Activated CD8-positive, alpha-beta T cell treated with anti-CD3 and anti-CD28 coated beads for 36 hours (primary cell): ENCODE measurements at regions not wholly inside any gene's neighbourhood (a gene's known extent, or its start where the extent isn't known, plus 50 kb on each side); places are given as distances from the start of the nearest gene placed in this dataset.
"Not testable (repeated sequence)": the region's sequence is repeated elsewhere in the genome, so short reads cannot be mapped to it uniquely, and the experiment has no call there.

Experiments used
- ATAC-seq: fragments of 200-7000 bp; cut with Tn5 transposase; one replicate; pipeline ENCODE4 v1.10.0; 2021; ENCODE audit warnings: mild to moderate bottlenecking, moderate library complexity
- CTCF ChIA-PET: fragments of 350-600 bp; sonication (Branson Sonifier 250); formaldehyde crosslinking; loops from one replicate; lab custom pipeline; 2021; ENCODE audit warnings: antibody characterized with exemption; lab: Charles Lee
- POLR2A ChIA-PET: fragments of 350-600 bp; sonication (Branson Sonifier 250); formaldehyde crosslinking; loops from one replicate; lab custom pipeline; 2021; ENCODE audit warnings: antibody characterized with exemption; lab: Charles Lee
- DNase-seq: peaks from one replicate; pipeline ENCODE4 v3.0.0-alpha.2; 2020
- H3K27ac Mint-ChIP-seq: one replicate; pipeline ENCODE4 v1.8.0; 2021; ENCODE audit warnings: mild to moderate bottlenecking, mixed read lengths
- H3K27me3 Mint-ChIP-seq: one replicate; pipeline ENCODE4 v1.8.0; 2021; ENCODE audit warnings: mixed read lengths
- H3K36me3 Mint-ChIP-seq: one replicate; pipeline ENCODE4 v1.8.0; 2021; ENCODE audit warnings: low read depth, mixed read lengths
- H3K4me1 Mint-ChIP-seq: one replicate; pipeline ENCODE4 v1.8.0; 2021; ENCODE audit warnings: low read depth, mixed read lengths
- H3K4me3 Mint-ChIP-seq: one replicate; pipeline ENCODE4 v1.8.0; 2021; ENCODE audit warnings: mild to moderate bottlenecking, moderate library complexity, mixed read lengths
- H3K9me3 Mint-ChIP-seq: one replicate; pipeline ENCODE4 v1.8.0; 2021; ENCODE audit warnings: mixed read lengths
- CTCF ChIP-seq: fragments of 200-600 bp; IDR thresholded peaks from one replicate; pipeline ENCODE4 v1.8.0; 2022; ENCODE audit warnings: antibody characterized with exemption, mild to moderate bottlenecking
- intact Hi-C: fragments of 100-400 bp; cut with micrococcal nuclease; formaldehyde crosslinking; loops from one replicate; pipeline ENCODE4 v1.10.0; 2022

GRCh38 chr21:29431178-29431577 lies 132.5 kb downstream of the BACH1 start:
- H3K36me3 Mint-ChIP-seq, result peaks cover 9% of the 10 kb centered on the region
- ATAC-seq (no peak), DNase-seq (no peak)
- H3K27me3 Mint-ChIP-seq, result no peaks in the 10 kb centered on the region
- peaks cover 27% of the 10 kb centered on the region for H3K4me1 Mint-ChIP-seq
- peaks cover 8% of the 10 kb centered on the region for H3K9me3 Mint-ChIP-seq
- intact Hi-C loops, result no loop called here
- no peak overlapping the region for H3K27ac Mint-ChIP-seq
- H3K4me3 Mint-ChIP-seq, result no peak overlapping the region
- TF ChIP-seq CTCF, result no peak
- ChIA-PET CTCF (interaction anchor here (0.8 to 1.0 kb wide), 2 partner anchors 18 to 59 kb away, joined by 3 read pairs; no protein-coding TSS in a partner anchor), POLR2A (no interaction called here)

DNA sequence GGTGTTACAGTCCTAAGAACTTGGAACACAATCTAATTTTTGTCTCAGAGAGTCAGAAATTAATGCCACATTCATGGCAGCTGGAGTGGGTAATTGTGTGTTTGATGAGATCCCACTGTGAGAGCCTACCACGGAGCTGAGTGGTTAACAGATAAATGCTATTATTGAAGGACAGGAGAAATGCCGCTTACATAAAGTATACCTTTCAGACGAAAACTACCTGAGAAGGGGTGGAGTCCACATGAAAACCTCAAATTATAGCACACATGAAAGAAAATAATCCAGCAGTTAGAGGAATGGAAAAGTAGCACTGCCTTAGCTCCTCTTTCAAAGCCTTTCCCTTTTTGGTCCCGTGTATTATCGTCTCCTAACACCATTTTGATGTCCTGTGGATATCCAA lies 133.0 kb downstream of the BACH1 start:
- no peak for TF ChIP-seq CTCF
- ATAC-seq (no peak), DNase-seq (no peak)
- no peaks in the 10 kb centered on the region for H3K27me3 Mint-ChIP-seq
- intact Hi-C loops, result no loop called here
- H3K4me1 Mint-ChIP-seq, result peaks cover 32% of the 10 kb centered on the region
- H3K4me3 Mint-ChIP-seq, result no peak overlapping the region
- H3K36me3 Mint-ChIP-seq, result peaks cover 12% of the 10 kb centered on the region
- POLR2A ChIA-PET, result no interaction called here
- peaks cover 8% of the 10 kb centered on the region for H3K9me3 Mint-ChIP-seq
- CTCF ChIA-PET, result no interaction called here
- H3K27ac Mint-ChIP-seq, result no peak overlapping the region

DNA sequence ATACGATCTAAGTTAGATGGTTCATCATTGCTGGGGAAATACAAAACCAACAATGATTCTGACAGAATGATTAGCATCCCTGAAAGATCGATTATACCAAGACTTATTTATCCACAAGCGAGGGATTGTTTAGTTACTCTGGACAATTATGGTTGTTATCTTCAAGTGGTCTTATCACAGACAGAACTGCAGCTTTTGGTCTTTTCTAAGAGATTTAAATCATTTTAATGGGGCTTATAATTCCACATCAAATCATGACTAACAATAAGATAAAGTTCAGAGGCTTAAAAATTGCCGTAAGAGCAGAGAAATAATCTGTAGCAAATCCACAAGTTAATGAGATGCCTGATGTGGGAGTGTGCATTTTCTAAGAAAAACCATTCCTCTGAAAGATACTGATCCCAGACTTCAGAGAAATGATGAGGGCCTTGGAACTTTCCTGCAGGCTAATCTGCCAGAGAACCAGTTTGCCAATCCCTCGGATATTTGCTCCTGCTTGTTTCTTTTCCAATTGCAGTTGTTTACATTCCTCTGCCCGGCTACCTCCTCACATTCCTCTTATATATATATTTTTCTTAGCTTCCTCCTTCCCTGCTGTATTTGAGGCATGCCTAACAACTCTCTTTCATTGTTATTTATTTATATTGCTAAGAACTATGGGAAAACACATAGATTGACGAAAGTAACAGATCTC lies 134.8 kb downstream of the BACH1 start:
- H3K4me1 Mint-ChIP-seq, result peaks cover 43% of the 10 kb centered on the region
- POLR2A ChIA-PET, result no interaction called here
- H3K4me3 Mint-ChIP-seq, result no peak overlapping the region
- peaks cover 17% of the 10 kb centered on the region for H3K36me3 Mint-ChIP-seq
- H3K27ac Mint-ChIP-seq, result peak overlapping the region; percentile 93
- ATAC-seq (no peak), DNase-seq (no peak)
- TF ChIP-seq CTCF, result no peak
- CTCF ChIA-PET, result interaction anchor here (0.6 kb wide), 1 partner anchor 1884 kb away, joined by 3 read pairs; no protein-coding TSS in a partner anchor
- intact Hi-C loops, result no loop called here
- no peaks in the 10 kb centered on the region for H3K27me3 Mint-ChIP-seq
- H3K9me3 Mint-ChIP-seq, result peaks cover 8% of the 10 kb centered on the region

GRCh38 chr21:29434081-29434480 lies 135.4 kb downstream of the BACH1 start:
- POLR2A ChIA-PET, result no interaction called here
- peak overlapping the region; percentile 75 for H3K4me3 Mint-ChIP-seq
- intact Hi-C loops, result no loop called here

GRCh38 chr21:29434982-29435381 lies 136.3 kb downstream of the BACH1 start:
- peaks cover 19% of the 10 kb centered on the region for H3K36me3 Mint-ChIP-seq
- POLR2A ChIA-PET, result interaction anchor here (0.9 kb wide), 1 partner anchor 15 kb away, joined by 3 read pairs; no protein-coding TSS in a partner anchor
- peak overlapping the region; percentile 75 for H3K4me3 Mint-ChIP-seq
- H3K9me3 Mint-ChIP-seq, H3K27me3 Mint-ChIP-seq, DNase-seq, CTCF ChIA-PET, intact Hi-C loops, ATAC-seq: not testable (repeated sequence)
- H3K4me1 Mint-ChIP-seq, result peaks cover 45% of the 10 kb centered on the region
- H3K27ac Mint-ChIP-seq, result peak overlapping the region; percentile 93

More at GRCh38 chr21:29434081-29434480, 135.4 kb downstream of the BACH1 start:
- H3K27me3 Mint-ChIP-seq, result no peaks in the 10 kb centered on the region
- DNase-seq (peak; percentile 31), ATAC-seq (peak; percentile 55)
- CTCF ChIA-PET, result interaction anchor here (0.6 kb wide), 1 partner anchor 1884 kb away, joined by 3 read pairs; no protein-coding TSS in a partner anchor
- peak overlapping the region; percentile 93 for H3K27ac Mint-ChIP-seq
- H3K4me1 Mint-ChIP-seq, result peaks cover 43% of the 10 kb centered on the region
- TF ChIP-seq CTCF, result no peak
- peaks cover 8% of the 10 kb centered on the region for H3K9me3 Mint-ChIP-seq
- peaks cover 17% of the 10 kb centered on the region for H3K36me3 Mint-ChIP-seq
